GM12878 (cell line): ENCODE measurements at regions not wholly inside any gene's neighbourhood (a gene's known extent, or its start where the extent isn't known, plus 50 kb on each side); places are given as distances from the start of the nearest gene placed in this dataset.

Experiments used
- ATAC-seq: fragments of 200-7000 bp; cut with Tn5 transposase; 3 replicates; pipeline ENCODE4 v1.9.1; 2020; ENCODE audit warnings: mild to moderate bottlenecking, moderate library complexity
- BruUV-seq: library from RNA; stranded (reverse); fragments of 400-500 nt; replicated peaks from 2 replicates; lab custom pipeline; 2021; lab: Mats Ljungman, UMichigan
- CTCF ChIA-PET: fragments of 300-600 bp; sonication (Branson Sonifier 250); formaldehyde crosslinking; extraction: SDS; loops from one replicate; lab custom pipeline; 2021; ENCODE audit warnings: inconsistent platforms; lab: Yijun Ruan, JAX
- POLR2A ChIA-PET: fragments of 350-600 bp; formaldehyde crosslinking; extraction: SDS; loops from one replicate; lab custom pipeline; 2021; ENCODE audit warnings: inconsistent platforms; lab: Charles Lee
- RAD21 ChIA-PET: fragments of 300-600 bp; sonication (Branson Sonifier 250); formaldehyde crosslinking; loops from one replicate; lab custom pipeline; 2023; ENCODE audit warnings: antibody characterized with exemption; ENCODE audit not compliant: unreplicated experiment; lab: Charles Lee
- SMC1A ChIA-PET: fragments of 300-600 bp; sonication (Branson Sonifier 250); formaldehyde crosslinking; loops from one replicate; lab custom pipeline; 2023; ENCODE audit not compliant: unreplicated experiment, uncharacterized antibody; lab: Charles Lee
- DNase-seq: peaks from one replicate; pipeline ENCODE4 v3.0.0-alpha.2; 2011; ENCODE audit warnings: low read depth, low spot score
- FAIRE-seq: peaks from 3 replicates; lab custom pipeline; 2011; peaks lifted over from hg19 to GRCh38; lab: Jason Lieb, UNC
- H2AFZ ChIP-seq: 2 replicates; pipeline ENCODE4 v1.6.0; 2011; ENCODE audit warnings: low read depth, low read length, control low read depth; ENCODE audit not compliant: control insufficient read depth
- H3K27ac ChIP-seq: 2 replicates; pipeline ENCODE4 v1.5.1; 2011; ENCODE audit warnings: control low read depth; ENCODE audit not compliant: control insufficient read depth, insufficient read depth
- H3K27me3 ChIP-seq, 2 experiments: replicated peaks in 1 of 2; 2 replicates each; pipeline versions ENCODE4 v1.6.0 to v1.6.1; 2011; ENCODE audit warnings: low read length in 1 of 2; ENCODE audit not compliant: control insufficient read depth in 2 of 2, insufficient read depth in 2 of 2
- H3K36me3 ChIP-seq, 2 experiments: 2 replicates each; pipeline ENCODE4 v1.5.1; 2011; ENCODE audit warnings: low read length in 1 of 2; ENCODE audit not compliant: control insufficient read depth in 2 of 2, insufficient read depth in 2 of 2
- H3K4me1 ChIP-seq: 2 replicates; pipeline ENCODE4 v1.6.1; 2011; ENCODE audit warnings: mild to moderate bottlenecking, low read length, moderate library complexity, mixed read lengths; ENCODE audit not compliant: control insufficient read depth, insufficient read depth
- H3K4me2 ChIP-seq: 2 replicates; pipeline ENCODE4 v1.6.0; 2011; ENCODE audit warnings: control low read depth; ENCODE audit not compliant: control insufficient read depth, insufficient read depth
- H3K4me3 ChIP-seq: fragments of 200-600 bp; sonication (generic); 2 replicates; pipeline ENCODE4 v1.5.1; 2016
- H3K79me2 ChIP-seq: 2 replicates; pipeline ENCODE4 v1.6.0; 2011; ENCODE audit warnings: low read length; ENCODE audit not compliant: control insufficient read depth, insufficient read depth
- H3K9ac ChIP-seq: 2 replicates; pipeline ENCODE4 v1.8.0; 2011; ENCODE audit warnings: low read length, control low read depth, mixed read lengths; ENCODE audit not compliant: control insufficient read depth, insufficient read depth
- H3K9me3 ChIP-seq: replicated peaks from 3 replicates; pipeline ENCODE4 v1.5.1; 2011; ENCODE audit warnings: mild to moderate bottlenecking, low read length; ENCODE audit not compliant: control insufficient read depth, insufficient read depth
- H4K20me1 ChIP-seq: 2 replicates; pipeline ENCODE4 v1.6.0; 2011; ENCODE audit not compliant: control insufficient read depth, insufficient read depth
- CREB1 ChIP-seq: IDR thresholded peaks from 2 replicates; pipeline ENCODE4 v1.6.1; 2012; ENCODE audit warnings: low read depth, mild to moderate bottlenecking, inconsistent platforms
- MEF2A ChIP-seq: IDR thresholded peaks from 2 replicates; pipeline ENCODE4 v1.6.1; 2011; ENCODE audit warnings: low read depth, mild to moderate bottlenecking, low read length, moderate library complexity; ENCODE audit not compliant: insufficient read depth
- NFYB ChIP-seq: IDR thresholded peaks from 2 replicates; pipeline ENCODE4 v1.6.1; 2011; ENCODE audit warnings: low read depth, mild to moderate bottlenecking, low read length, improper control_type of control experiment, moderate library complexity; ENCODE audit not compliant: insufficient read depth
- NR2C2 ChIP-seq: IDR thresholded peaks from 2 replicates; pipeline ENCODE4 v1.6.1; 2011; ENCODE audit warnings: borderline replicate concordance, low read depth; ENCODE audit not compliant: control insufficient read depth, insufficient read length
- PBX3 ChIP-seq: IDR thresholded peaks from 2 replicates; pipeline ENCODE4 v1.6.1; 2011; ENCODE audit warnings: mild to moderate bottlenecking, low read depth, low read length, moderate library complexity; ENCODE audit not compliant: insufficient replicate concordance
- RCOR1 ChIP-seq: conservative IDR thresholded peaks from 2 replicates; pipeline ENCODE4 v1.6.1; 2012; ENCODE audit warnings: low read depth, low read length, improper control_type of control experiment
- RELB ChIP-seq: fragments of 450-650 bp; IDR thresholded peaks from 2 replicates; pipeline ENCODE4 v1.6.1; 2017; ENCODE audit warnings: low read depth, mild to moderate bottlenecking, moderate library complexity
- SMAD5 ChIP-seq: IDR thresholded peaks from 2 replicates; pipeline ENCODE4 v1.6.1; 2016; ENCODE audit warnings: antibody characterized with exemption, low read depth
- TCF12 ChIP-seq: IDR thresholded peaks from 2 replicates; pipeline ENCODE4 v1.6.1; 2011; ENCODE audit warnings: low read depth, mild to moderate bottlenecking, low read length
- TCF3 ChIP-seq: IDR thresholded peaks from 2 replicates; pipeline ENCODE4 v1.6.1; 2012; ENCODE audit warnings: low read depth, mild to moderate bottlenecking, low read length, borderline replicate concordance; ENCODE audit not compliant: insufficient read depth
- ZNF217 ChIP-seq: fragments of 450-650 bp; IDR thresholded peaks from 2 replicates; pipeline ENCODE4 v1.6.1; 2017; ENCODE audit warnings: antibody characterized with exemption, mild to moderate bottlenecking
- ZNF384 ChIP-seq: IDR thresholded peaks from 2 replicates; pipeline ENCODE4 v1.6.1; 2012; ENCODE audit warnings: low read depth, mild to moderate bottlenecking, low read length, improper control_type of control experiment, borderline replicate concordance
- WGBS: methylation state at CpG from one replicate; pipeline ENCODE4 v1.1.6; 2016; ENCODE audit warnings: low lambda C conversion rate; ENCODE audit not compliant: insufficient replicate concordance, insufficient coverage; ENCODE audit errors: missing lambda C conversion rate; 5-methylcytosine and 5-hydroxymethylcytosine counted together
- in situ Hi-C: fragments of 300-500 bp; cut with MboI; formaldehyde crosslinking; loops from 9 replicates; pipeline ENCODE4 v1.14.3; 2018; ENCODE audit warnings: mixed read lengths
- intact Hi-C: fragments of 100-400 bp; cut with micrococcal nuclease; formaldehyde crosslinking; loops from one replicate; pipeline ENCODE4 v1.14.2; 2022; ENCODE audit not compliant: unreplicated experiment
- TF ChIP-seq, protein P1 (sequence below): IDR thresholded peaks from 2 replicates; pipeline ENCODE4 v1.6.1; 2012; ENCODE audit warnings: low read depth, low read length, improper control_type of control experiment
- TF ChIP-seq, protein P2 (sequence below): fragments of 450-650 bp; IDR thresholded peaks from 2 replicates; pipeline ENCODE4 v1.6.1; 2014; ENCODE audit warnings: mild to moderate bottlenecking

DNA sequence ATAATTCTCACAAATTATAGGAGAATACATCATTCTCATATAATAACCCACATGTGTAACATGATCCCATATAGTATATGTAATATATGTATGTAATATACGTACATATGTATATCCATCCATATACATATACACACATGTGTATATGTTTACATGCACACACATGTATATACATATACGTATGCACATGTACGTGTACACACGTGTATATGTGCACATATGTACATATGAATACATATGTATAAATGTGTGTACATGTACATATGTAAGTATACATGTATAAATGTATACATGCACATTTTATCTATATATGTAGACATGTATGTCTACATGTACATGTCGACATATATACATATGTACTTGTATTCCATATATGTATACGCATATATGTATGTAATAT, 288.8 kb downstream of the NPIPA8 start:
- Histone ChIP-seq H2AFZ (no peak overlapping the region), H3K27me3 (no peaks in the 10 kb centered on the region), H3K27ac (no peak overlapping the region), H3K9ac (no peak overlapping the region), H3K4me1 (no peaks in the 10 kb centered on the region), H4K20me1 (no peaks in the 10 kb centered on the region), H3K4me2 (no peak overlapping the region), H3K36me3 (no peaks in the 10 kb centered on the region), H3K4me3 (no peak overlapping the region), H3K79me2 (no peaks in the 10 kb centered on the region), H3K9me3 (no peaks in the 10 kb centered on the region)
- ChIA-PET CTCF (no interaction called here), RAD21 (no interaction called here), POLR2A (no interaction called here), SMC1A (no interaction called here)
- FAIRE-seq (no peak), DNase-seq (no peak), ATAC-seq (no peak)
- intact Hi-C loops = no loop called here
- 21% methylated on average over 6 of the region's 6 CpGs for WGBS
- BruUV-seq = no TSS peak
- TF ChIP-seq TCF3 (no peak), SMAD5 (no peak), TCF12 (no peak), NR2C2 (no peak)
- in situ Hi-C loops = no loop called here

DNA sequence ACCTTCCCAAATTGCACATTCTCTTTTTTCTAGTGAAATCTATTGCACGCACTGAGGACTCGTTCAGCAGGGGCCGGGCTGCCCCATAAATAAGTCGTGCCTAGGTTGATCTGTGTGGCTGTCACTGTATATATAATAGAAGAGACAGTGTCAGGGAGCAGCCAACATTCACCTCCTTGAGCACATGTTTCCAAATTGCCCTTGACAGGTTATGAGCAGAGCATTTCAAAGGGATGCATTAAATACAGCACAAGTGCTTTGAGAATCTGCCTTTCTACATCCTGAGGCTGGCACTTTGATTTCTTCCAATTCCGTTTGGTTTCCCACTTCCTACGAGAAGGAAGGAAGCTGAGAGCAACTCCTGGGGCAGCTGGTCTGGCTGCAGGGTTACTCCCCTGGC, 291.2 kb downstream of the NPIPA8 start:
- no TSS peak for BruUV-seq
- Histone ChIP-seq H3K36me3 (no peaks in the 10 kb centered on the region), H3K9ac (no peak overlapping the region), H3K27ac (no peak overlapping the region), H3K4me1 (no peaks in the 10 kb centered on the region), H4K20me1 (no peaks in the 10 kb centered on the region), H3K79me2 (no peaks in the 10 kb centered on the region), H3K4me2 (no peak overlapping the region), H3K4me3 (no peak overlapping the region), H2AFZ (no peak overlapping the region)
- in situ Hi-C loops = no loop called here
- SMC1A ChIA-PET = no interaction called here
- no peak for TF ChIP-seq ZNF217
- no peak for TF ChIP-seq RELB
- no peak for TF ChIP-seq PBX3
- TF ChIP-seq MEF2A = no peak
- TF ChIP-seq NFYB = no peak
- TF ChIP-seq, protein P1, sequence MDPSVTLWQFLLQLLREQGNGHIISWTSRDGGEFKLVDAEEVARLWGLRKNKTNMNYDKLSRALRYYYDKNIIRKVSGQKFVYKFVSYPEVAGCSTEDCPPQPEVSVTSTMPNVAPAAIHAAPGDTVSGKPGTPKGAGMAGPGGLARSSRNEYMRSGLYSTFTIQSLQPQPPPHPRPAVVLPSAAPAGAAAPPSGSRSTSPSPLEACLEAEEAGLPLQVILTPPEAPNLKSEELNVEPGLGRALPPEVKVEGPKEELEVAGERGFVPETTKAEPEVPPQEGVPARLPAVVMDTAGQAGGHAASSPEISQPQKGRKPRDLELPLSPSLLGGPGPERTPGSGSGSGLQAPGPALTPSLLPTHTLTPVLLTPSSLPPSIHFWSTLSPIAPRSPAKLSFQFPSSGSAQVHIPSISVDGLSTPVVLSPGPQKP = no peak
- no peak for TF ChIP-seq RCOR1
- TF ChIP-seq, protein P2, sequence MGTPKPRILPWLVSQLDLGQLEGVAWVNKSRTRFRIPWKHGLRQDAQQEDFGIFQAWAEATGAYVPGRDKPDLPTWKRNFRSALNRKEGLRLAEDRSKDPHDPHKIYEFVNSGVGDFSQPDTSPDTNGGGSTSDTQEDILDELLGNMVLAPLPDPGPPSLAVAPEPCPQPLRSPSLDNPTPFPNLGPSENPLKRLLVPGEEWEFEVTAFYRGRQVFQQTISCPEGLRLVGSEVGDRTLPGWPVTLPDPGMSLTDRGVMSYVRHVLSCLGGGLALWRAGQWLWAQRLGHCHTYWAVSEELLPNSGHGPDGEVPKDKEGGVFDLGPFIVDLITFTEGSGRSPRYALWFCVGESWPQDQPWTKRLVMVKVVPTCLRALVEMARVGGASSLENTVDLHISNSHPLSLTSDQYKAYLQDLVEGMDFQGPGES = no peak
- no peak for TF ChIP-seq ZNF384
- TF ChIP-seq CREB1 = no peak
- TF ChIP-seq, all 136 proteins: peak for 0
- Histone ChIP-seq H3K27me3 (no peaks in the 10 kb centered on the region), H3K9me3 (no peaks in the 10 kb centered on the region)
- intact Hi-C loops = no loop called here
- ChIA-PET CTCF (no interaction called here), POLR2A (no interaction called here), RAD21 (no interaction called here)
- ATAC-seq (no peak), DNase-seq (no peak), FAIRE-seq (no peak)
- WGBS = 36% methylated on average over 6 of the region's 6 CpGs
